ENCODE measurements at regions not wholly inside any gene's neighbourhood (a gene's known extent, or its start where the extent isn't known, plus 50 kb on each side); places are given as distances from the start of the nearest gene placed in this dataset.

DNA sequence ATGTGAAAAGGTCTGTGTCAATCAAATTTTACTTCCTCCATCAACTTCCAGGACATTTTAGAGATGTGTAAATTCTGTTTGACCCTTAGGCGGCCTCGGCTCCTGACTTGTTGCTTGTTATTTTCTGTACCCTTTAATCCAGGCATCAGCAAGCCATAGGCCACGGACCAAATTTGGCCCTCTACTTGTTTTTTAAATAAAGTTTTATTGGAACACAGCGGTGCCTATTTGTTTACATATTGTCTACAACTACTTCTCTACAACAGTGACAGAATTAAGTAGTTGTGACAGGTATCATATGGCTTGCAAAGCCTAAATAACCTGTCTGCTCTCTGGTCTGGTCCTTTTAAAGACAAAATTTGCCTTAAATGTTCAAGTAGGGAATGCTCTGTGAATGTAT is 132.1 kb downstream of the AACS start:
- Histone ChIP-seq H3K14ac (ENCODE audit: insufficient read length) (no peak overlapping the region), H2BK120ac (replicated peaks; ENCODE audit: low read depth, low read length) (no peak overlapping the region), H3K79me1 (ENCODE audit: low read depth, low read length) (peaks cover 12% of the 10 kb centered on the region; the same call in 1 of the 2 replicates), H3K18ac (ENCODE audit: extremely low read depth, low read length) (no peak overlapping the region), H3K9ac (replicated peaks in 1 of 4; ENCODE audit: extremely low read depth in 1 of 4, low read depth in 3 of 4, low read length in 3 of 4) (no peak overlapping the region), H4K8ac (ENCODE audit: extremely low read depth, insufficient read depth, low read length) (no peak overlapping the region), H4K5ac (ENCODE audit: insufficient read length, low read depth, low read length) (no peak overlapping the region), H3K56ac (replicated peaks; ENCODE audit: insufficient read length, low read depth, low read length) (no peak overlapping the region), H3K79me2 (ENCODE audit: control insufficient read depth in 1 of 2, insufficient read depth in 2 of 2, low read length in 2 of 2) (peaks cover 22 to 100% of the 10 kb centered on the region in 2 experiments), H3K4me1 (replicated peaks in 1 of 4; ENCODE audit: control insufficient read depth in 3 of 4, insufficient read depth in 4 of 4, low read length in 3 of 4) (peaks cover 10 to 26% (median 17%) of the 10 kb centered on the region in 4 experiments), H2AK5ac (ENCODE audit: low read depth, low read length) (no peak overlapping the region), H3K4me2 (ENCODE audit: insufficient read depth in 1 of 2, low read depth in 2 of 2, low read length in 2 of 2) (no peak overlapping the region), H4K91ac (replicated peaks; ENCODE audit: insufficient read length, low read length) (no peak overlapping the region), H2BK20ac (ENCODE audit: low read length) (no peak overlapping the region), H3K4ac (replicated peaks; ENCODE audit: insufficient read length, low read depth, low read length) (no peak overlapping the region), H2AFZ (ENCODE audit: low read length) (no peak overlapping the region), H2BK15ac (ENCODE audit: low read length) (no peak overlapping the region), H3K27me3 (replicated peaks in 1 of 4; ENCODE audit: control insufficient read depth in 3 of 4, extremely low read depth in 1 of 4, insufficient read depth in 3 of 4, low read length in 3 of 4) (no peaks in the 10 kb centered on the region), H3K9me3 (ENCODE audit: insufficient read depth in 2 of 2, low read depth in 1 of 2, low read length in 1 of 2) (peaks cover 3 to 7% of the 10 kb centered on the region in 2 experiments; a peak in 2 of 4 replicates), H2BK12ac (ENCODE audit: low read depth, low read length) (no peak overlapping the region), H2BK5ac (ENCODE audit: low read depth, low read length) (no peak overlapping the region), H3K23ac (ENCODE audit: insufficient read length) (no peak overlapping the region), H3K27ac (ENCODE audit: low read depth, low read length) (no peak overlapping the region), H4K20me1 (replicated peaks in 1 of 2; ENCODE audit: control insufficient read depth in 1 of 2, insufficient read depth in 2 of 2, low read length in 2 of 2) (peaks cover 17 to 29% of the 10 kb centered on the region in 2 experiments), H3K23me2 (ENCODE audit: low read depth, low read length) (no peaks in the 10 kb centered on the region), H3K36me3 (ENCODE audit: control insufficient read depth in 2 of 4, insufficient read depth in 4 of 4, low read length in 3 of 4) (peaks cover 0 to 18% (median 2%) of the 10 kb centered on the region in 4 experiments; a peak in 3 of 8 replicates), H3K4me3 (ENCODE audit: extremely low read depth in 1 of 4, insufficient read depth in 2 of 4, low read depth in 3 of 4, low read length in 4 of 4) (no peak overlapping the region)
- no peak for TF ChIP-seq FOSL1 (IDR thresholded peaks at IDR 0.05; ENCODE audit: insufficient read depth, low read depth, low read length)
- TF ChIP-seq, protein P1, sequence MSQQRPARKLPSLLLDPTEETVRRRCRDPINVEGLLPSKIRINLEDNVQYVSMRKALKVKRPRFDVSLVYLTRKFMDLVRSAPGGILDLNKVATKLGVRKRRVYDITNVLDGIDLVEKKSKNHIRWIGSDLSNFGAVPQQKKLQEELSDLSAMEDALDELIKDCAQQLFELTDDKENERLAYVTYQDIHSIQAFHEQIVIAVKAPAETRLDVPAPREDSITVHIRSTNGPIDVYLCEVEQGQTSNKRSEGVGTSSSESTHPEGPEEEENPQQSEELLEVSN (IDR thresholded peaks at IDR 0.05): no peak
- WGBS, 2 experiments (ENCODE audit: extremely low coverage in 1 of 2, insufficient coverage in 1 of 2, insufficient read length in 1 of 2, insufficient replicate concordance in 2 of 2, low coverage in 1 of 2, low lambda C conversion rate in 2 of 2, missing lambda C conversion rate in 1 of 2): 96% methylated on average over 4 of the region's 4 CpGs; no CpG with 5 or more reads in 1 of the 2 experiments
- POLR2A ChIA-PET (ENCODE audit: partially characterized antibody): interaction anchor here (1.3 to 4.7 kb wide), 4 partner anchors 10 to 19 kb away, joined by 3 to 30 read pairs (median 6); partner anchors contain the start of gene TMEM132B
- FAIRE-seq (no peak), DNase-seq (ENCODE audit: low read depth in 1 of 2, low spot score in 2 of 2) (no peak)
- CTCF ChIA-PET (ENCODE audit: partially characterized antibody): interaction anchor here (1.0 to 2.7 kb wide), 7 partner anchors 8 to 40 kb away, joined by 3 to 23 read pairs (median 8); no protein-coding TSS in a partner anchor
